Prostate gland (tissue), 2 donors: ENCODE measurements at regions not wholly inside any gene's neighbourhood (a gene's known extent, or its start where the extent isn't known, plus 50 kb on each side); places are given as distances from the start of the nearest gene placed in this dataset.
"Not testable (repeated sequence)": the region's sequence is repeated elsewhere in the genome, so short reads cannot be mapped to it uniquely, and the experiment has no call there.

Experiments
- POLR2A ChIP-seq: fragments of 450-650 bp; IDR thresholded peaks from one replicate; pipeline ENCODE4 v1.6.1; 2016; ENCODE audit warnings: antibody characterized with exemption, mild to moderate bottlenecking
- TF ChIP-seq, protein P1 (sequence below), 4 experiments: fragments of 200-600 bp in 2 of 4; fragments of 450-650 bp in 2 of 4; sonication (generic) in 2 of 4; IDR thresholded peaks; 1 replicate in 3 of 4; 2 replicates in 1 of 4; pipeline ENCODE4 v1.5.1; 2016 to 2019; ENCODE audit warnings: antibody characterized with exemption in 4 of 4, mild to moderate bottlenecking in 2 of 4, moderate library complexity in 2 of 4

DNA sequence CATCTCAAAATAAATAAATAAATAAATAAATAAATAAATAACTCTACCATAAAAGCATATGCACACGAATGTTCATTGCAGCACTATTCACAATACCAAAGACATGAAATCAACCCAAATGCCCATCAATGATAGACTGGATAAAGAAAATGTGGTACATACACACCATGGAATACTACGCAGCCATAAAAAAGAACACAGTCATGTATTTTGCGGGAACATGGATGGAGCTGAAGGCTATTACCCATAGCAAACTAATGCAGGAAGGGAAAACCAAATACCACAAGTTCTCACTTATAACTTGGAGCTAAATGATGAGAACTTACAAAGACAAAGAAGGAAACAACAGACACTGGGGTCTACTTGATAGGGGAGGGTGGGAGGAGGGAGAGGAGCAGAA lies 94.1 kb upstream of the CCDC71L start:
- TF ChIP-seq, protein P1, sequence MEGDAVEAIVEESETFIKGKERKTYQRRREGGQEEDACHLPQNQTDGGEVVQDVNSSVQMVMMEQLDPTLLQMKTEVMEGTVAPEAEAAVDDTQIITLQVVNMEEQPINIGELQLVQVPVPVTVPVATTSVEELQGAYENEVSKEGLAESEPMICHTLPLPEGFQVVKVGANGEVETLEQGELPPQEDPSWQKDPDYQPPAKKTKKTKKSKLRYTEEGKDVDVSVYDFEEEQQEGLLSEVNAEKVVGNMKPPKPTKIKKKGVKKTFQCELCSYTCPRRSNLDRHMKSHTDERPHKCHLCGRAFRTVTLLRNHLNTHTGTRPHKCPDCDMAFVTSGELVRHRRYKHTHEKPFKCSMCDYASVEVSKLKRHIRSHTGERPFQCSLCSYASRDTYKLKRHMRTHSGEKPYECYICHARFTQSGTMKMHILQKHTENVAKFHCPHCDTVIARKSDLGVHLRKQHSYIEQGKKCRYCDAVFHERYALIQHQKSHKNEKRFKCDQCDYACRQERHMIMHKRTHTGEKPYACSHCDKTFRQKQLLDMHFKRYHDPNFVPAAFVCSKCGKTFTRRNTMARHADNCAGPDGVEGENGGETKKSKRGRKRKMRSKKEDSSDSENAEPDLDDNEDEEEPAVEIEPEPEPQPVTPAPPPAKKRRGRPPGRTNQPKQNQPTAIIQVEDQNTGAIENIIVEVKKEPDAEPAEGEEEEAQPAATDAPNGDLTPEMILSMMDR (IDR thresholded peaks at IDR 0.05) = not testable (repeated sequence)
- not testable (repeated sequence) for TF ChIP-seq POLR2A
